VCaP (cell line): ENCODE measurements at regions not wholly inside any gene's neighbourhood (a gene's known extent, or its start where the extent isn't known, plus 50 kb on each side); places are given as distances from the start of the nearest gene placed in this dataset.

Source experiments
- H3K27ac ChIP-seq: fragments of 450-650 bp; 2 replicates; pipeline ENCODE4 v1.5.1; 2017
- TF ChIP-seq, protein P1 (sequence below): fragments of 450-650 bp; conservative IDR thresholded peaks from 2 replicates; pipeline ENCODE4 v1.5.1; 2017; ENCODE audit warnings: mild to moderate bottlenecking, moderate library complexity

DNA sequence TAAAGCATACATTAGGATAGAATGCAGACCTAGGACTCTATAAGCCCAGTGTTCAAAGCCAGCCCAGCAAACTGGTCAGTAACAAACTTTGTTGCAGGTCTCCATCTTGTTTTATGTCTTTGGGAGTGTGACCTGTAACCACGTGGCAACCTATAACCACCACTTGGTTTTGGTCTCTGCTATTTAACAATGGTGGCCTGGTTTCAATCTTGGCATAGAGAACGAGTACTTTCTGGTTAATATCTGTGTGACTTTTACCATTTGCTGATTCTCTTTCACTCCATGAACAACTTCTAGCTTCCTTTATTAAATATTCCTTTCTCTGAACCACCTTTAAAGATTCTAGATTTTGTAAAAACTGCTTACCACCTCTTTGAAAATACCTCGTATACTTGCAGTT, 118.5 kb downstream of the KCNS3 start:
- TF ChIP-seq, protein P1, sequence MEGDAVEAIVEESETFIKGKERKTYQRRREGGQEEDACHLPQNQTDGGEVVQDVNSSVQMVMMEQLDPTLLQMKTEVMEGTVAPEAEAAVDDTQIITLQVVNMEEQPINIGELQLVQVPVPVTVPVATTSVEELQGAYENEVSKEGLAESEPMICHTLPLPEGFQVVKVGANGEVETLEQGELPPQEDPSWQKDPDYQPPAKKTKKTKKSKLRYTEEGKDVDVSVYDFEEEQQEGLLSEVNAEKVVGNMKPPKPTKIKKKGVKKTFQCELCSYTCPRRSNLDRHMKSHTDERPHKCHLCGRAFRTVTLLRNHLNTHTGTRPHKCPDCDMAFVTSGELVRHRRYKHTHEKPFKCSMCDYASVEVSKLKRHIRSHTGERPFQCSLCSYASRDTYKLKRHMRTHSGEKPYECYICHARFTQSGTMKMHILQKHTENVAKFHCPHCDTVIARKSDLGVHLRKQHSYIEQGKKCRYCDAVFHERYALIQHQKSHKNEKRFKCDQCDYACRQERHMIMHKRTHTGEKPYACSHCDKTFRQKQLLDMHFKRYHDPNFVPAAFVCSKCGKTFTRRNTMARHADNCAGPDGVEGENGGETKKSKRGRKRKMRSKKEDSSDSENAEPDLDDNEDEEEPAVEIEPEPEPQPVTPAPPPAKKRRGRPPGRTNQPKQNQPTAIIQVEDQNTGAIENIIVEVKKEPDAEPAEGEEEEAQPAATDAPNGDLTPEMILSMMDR, result no peak
- no peak overlapping the region for H3K27ac ChIP-seq

DNA sequence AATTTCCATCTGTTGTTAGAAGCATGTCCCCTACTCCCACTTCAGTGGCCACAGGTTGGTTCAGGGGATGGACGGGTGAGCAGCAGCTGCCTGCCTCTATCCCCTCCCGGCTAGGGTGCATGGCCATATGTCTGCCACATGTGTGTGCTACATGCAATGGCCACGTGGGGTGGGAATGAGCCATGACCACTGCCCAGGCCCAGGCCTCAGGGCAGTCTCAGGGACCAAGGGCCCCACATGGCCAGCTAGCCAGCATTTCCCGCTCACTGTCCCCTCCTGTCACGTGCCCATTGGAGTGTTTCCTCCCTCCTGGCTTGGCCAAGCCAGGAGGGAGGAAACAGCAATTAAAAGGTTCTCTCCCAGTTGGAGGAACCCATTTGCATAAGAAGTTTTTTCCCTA, 117.1 kb downstream of the KCNS3 start:
- H3K27ac ChIP-seq, result no peak overlapping the region
- TF ChIP-seq, protein P1, result no peak
